HTR-8/SVneo (cell line): ENCODE measurements at regions not wholly inside any gene's neighbourhood (a gene's known extent, or its start where the extent isn't known, plus 50 kb on each side); places are given as distances from the start of the nearest gene placed in this dataset.
"Not testable (repeated sequence)": the region's sequence is repeated elsewhere in the genome, so short reads cannot be mapped to it uniquely, and the experiment has no call there.

Source experiments
- DNase-seq: peaks from one replicate; pipeline ENCODE4 v3.0.0; 2011; ENCODE audit warnings: low spot score, mixed read lengths; ENCODE audit not compliant: insufficient read length
- FAIRE-seq: peaks from 2 replicates; lab custom pipeline; 2011; peaks lifted over from hg19 to GRCh38; lab: Jason Lieb, UNC

GRCh38 chr17:55900188-55900587 is 149.3 kb downstream of the PCTP start:
- DNase-seq, result no peak
- FAIRE-seq, result peak; percentile 42

GRCh38 chr17:55903028-55903690 is 152.3 kb downstream of the PCTP start:
- no peak for FAIRE-seq

GRCh38 chr17:55909776-55910175 is 158.9 kb downstream of the PCTP start:
- DNase-seq (no peak), FAIRE-seq (no peak)

More at GRCh38 chr17:55903028-55903690, 152.3 kb downstream of the PCTP start:
- no peak for DNase-seq

GRCh38 chr17:55911186-55911585 is 160.3 kb downstream of the PCTP start:
- DNase-seq (no peak), FAIRE-seq (no peak)

GRCh38 chr17:55925440-55925839 is 174.6 kb downstream of the PCTP start:
- no peak for FAIRE-seq

GRCh38 chr17:55926276-55926990 is 175.6 kb downstream of the PCTP start:
- DNase-seq (no peak), FAIRE-seq (no peak)

More at GRCh38 chr17:55925440-55925839, 174.6 kb downstream of the PCTP start:
- no peak for DNase-seq

GRCh38 chr17:55930291-55930809 is 179.5 kb downstream of the PCTP start:
- FAIRE-seq (no peak), DNase-seq (no peak)

- DNase-seq (no peak), FAIRE-seq (no peak)
Measured at GRCh38 chr17:55931446-55931845, 180.6 kb downstream of the PCTP start.

GRCh38 chr17:55932973-55933372 is 182.1 kb downstream of the PCTP start:
- DNase-seq (no peak), FAIRE-seq (no peak)

GRCh38 chr17:55939181-55939810 is 188.4 kb downstream of the PCTP start:
- not testable (repeated sequence) for DNase-seq, FAIRE-seq

GRCh38 chr17:55959756-55960155 is 193.5 kb upstream of the ANKFN1 start:
- DNase-seq, result no peak
- FAIRE-seq, result no peak

- no peak for DNase-seq
- FAIRE-seq, result no peak
Measured at GRCh38 chr17:55961386-55961785, 191.9 kb upstream of the ANKFN1 start.

- FAIRE-seq (no peak), DNase-seq (no peak)
Measured at GRCh38 chr17:55962951-55963401, 190.3 kb upstream of the ANKFN1 start.

- no peak for FAIRE-seq
- no peak for DNase-seq
Measured at GRCh38 chr17:55964191-55964590, 189.1 kb upstream of the ANKFN1 start.

- FAIRE-seq (no peak), DNase-seq (no peak)
Measured at GRCh38 chr17:55965051-55965450, 188.2 kb upstream of the ANKFN1 start.

GRCh38 chr17:55969562-55970324 is 183.5 kb upstream of the ANKFN1 start:
- FAIRE-seq (peak; percentile 9), DNase-seq (no peak)

- no peak for FAIRE-seq
- DNase-seq, result no peak
Measured at GRCh38 chr17:55978578-55978977, 174.7 kb upstream of the ANKFN1 start.

GRCh38 chr17:55983096-55983495 is 170.2 kb upstream of the ANKFN1 start:
- DNase-seq (no peak), FAIRE-seq (no peak)

- DNase-seq (no peak), FAIRE-seq (no peak)
Measured at GRCh38 chr17:55986817-55987216, 166.5 kb upstream of the ANKFN1 start.

GRCh38 chr17:55988861-55989260 is 164.4 kb upstream of the ANKFN1 start:
- no peak for FAIRE-seq
- no peak for DNase-seq
